ENCODE measurements at regions not wholly inside any gene's neighbourhood (a gene's known extent, or its start where the extent isn't known, plus 50 kb on each side); places are given as distances from the start of the nearest gene placed in this dataset.

DNA sequence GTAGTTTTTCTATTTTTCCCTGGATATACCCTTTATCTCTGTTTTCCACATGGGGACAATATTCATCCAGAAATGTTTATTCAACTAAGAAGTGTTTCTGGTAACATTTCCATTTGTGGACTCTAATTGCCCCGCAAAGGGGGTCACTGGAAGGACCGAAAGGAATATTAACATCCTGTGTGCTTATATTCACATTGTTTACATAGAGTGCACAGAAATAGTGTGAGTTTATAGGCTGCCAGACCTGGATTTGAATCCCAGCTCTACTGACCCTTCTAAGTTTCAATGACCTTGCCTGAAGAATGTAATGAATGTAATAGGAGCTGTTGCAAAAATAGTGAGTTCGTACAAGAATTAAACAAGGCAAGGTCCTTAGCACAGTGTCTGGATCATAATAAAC is 152.9 kb upstream of the NCKAP5 start:
- no peak for DNase-seq

DNA sequence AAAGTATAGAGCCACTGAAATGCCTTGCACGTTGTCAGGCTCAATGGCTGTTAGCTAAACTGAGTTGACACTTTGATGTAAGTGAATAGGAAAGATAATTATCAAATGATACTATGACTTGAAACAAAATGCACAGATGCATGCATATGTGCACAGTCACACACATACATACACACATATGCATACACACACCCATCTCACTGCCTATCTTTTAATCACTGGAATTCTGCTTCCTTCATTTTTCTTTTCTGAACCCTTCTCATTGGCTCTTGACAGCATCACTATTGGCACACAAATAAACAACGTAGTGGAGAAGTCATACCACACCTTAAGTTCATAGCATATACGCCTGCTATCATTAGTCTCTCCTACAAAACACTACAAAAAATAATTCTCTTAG is 154.9 kb upstream of the NCKAP5 start:
- DNase-seq: no peak

DNA sequence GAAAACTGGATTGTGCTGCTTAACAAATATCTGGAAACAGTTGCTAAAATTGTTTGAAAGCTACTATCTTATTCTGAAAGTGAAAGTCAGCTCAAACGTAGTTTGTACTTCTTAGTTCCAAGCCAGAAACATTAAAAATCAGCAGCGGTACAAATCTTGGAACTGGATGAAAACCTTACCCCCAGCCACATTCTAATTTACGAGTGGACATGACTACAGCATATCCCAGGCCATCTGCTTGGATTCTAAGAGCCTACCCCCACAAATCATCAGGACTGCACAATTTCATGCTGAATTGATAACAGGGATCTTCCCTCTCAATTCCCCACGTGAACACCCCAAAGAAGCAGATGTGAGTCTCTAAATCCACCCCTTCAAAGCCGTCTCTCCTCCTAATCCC is 158.7 kb upstream of the NCKAP5 start:
- DNase-seq: peak; percentile 24

DNA sequence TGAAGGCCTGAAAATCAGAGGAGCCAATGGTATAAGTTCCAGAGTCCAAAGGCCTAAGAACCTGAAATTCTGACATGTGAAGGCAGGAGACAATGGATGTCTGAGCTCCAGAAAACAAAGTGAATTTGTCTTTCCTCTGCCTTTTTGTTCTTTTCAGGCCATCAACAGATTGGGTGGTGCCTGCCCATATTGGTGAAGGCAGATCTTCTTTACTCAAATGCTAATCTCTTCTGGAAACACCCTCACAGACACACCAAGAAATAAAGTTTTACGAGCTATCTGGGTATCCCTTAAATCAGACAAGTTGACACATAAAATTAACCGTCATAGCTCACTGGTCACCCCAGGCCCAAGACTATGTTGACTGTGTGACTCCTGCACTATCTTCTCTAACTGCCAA is 163.8 kb upstream of the NCKAP5 start:
- DNase-seq: no peak

GRCh38 chr2:133732982-133733900 is 165.0 kb upstream of the NCKAP5 start:
- DNase-seq: peak; percentile 68

DNA sequence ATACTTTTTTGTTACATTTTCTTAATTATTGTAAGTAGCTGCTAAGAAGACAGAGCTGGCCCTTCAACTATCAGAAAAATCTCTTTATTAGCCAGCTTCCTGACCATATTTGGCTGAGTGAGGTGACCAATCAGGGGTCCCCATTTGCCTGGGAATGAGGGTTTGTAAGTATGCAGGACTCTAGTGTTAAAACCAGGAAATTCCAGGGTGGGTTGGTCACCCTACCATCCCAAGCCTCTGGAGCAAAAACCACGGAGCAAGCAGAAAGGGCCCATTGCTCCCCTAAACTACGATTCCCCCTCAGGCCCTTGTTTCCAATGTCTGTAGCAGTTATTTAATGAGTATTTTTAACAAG is 165.6 kb upstream of the NCKAP5 start:
- DNase-seq: peak; percentile 96

DNA sequence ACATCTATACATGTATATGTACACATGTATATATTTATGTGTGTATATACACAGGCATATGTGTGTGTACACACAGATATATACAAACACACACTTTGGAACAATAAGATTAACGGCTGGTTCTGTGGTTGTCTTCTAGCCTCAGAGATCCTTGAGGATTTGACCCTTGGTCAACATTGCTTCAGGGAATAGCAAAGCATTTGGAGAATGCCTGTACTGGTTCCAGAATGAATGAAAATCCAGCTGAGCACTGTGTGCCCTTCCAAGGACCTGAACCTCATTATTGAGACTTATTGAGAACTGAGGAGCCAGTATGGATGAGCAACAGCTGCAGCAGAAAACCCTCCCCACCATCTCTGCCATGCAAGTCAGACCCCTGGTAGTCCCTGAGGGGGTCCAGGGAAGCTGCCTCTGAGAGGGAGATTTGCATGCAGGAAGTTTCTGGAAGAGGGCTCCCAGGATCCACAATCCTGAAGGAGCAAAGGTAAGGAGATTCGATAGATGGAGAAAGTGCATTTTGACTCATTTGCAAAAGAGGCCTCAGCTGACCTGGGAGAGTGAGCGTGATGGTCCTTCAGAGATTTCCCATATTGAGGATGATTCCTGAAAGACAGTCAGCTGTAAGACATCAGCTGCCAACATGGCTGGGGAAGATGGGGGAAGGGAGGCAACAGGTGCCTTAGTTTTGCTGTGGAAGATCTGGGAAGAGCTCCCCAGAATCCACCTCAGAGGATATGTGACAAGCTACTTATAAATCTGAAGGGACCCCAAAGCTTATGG is 166.6 kb upstream of the NCKAP5 start:
- peak; percentile 57 for DNase-seq

GRCh38 chr2:133736674-133737073 is 168.4 kb upstream of the NCKAP5 start:
- DNase-seq: no peak

- peak; percentile 49 for DNase-seq
Measured at GRCh38 chr2:133737242-133737993, 169.2 kb upstream of the NCKAP5 start.

DNA sequence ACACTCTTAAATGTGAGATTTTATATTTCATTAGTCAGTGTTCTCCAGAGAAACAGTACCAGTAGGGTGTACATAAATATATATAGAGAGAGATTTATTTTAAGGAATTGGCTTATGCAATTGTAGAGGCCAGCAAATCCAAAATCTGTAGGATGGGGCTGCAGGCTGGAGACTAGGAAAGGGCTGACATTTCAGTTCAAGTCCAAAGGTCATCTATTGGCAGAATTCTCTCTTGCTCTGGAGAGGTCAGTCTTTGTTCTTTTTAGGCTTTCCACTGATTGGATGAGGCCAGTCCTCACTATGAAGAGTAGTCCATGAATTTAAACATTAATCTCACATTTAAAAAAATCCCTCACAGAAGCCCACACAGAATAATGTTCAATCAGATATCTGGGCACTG is 170.8 kb upstream of the NCKAP5 start:
- DNase-seq: no peak

- DNase-seq: no peak
Measured at GRCh38 chr2:133740500-133740899, 172.2 kb upstream of the NCKAP5 start.

DNA sequence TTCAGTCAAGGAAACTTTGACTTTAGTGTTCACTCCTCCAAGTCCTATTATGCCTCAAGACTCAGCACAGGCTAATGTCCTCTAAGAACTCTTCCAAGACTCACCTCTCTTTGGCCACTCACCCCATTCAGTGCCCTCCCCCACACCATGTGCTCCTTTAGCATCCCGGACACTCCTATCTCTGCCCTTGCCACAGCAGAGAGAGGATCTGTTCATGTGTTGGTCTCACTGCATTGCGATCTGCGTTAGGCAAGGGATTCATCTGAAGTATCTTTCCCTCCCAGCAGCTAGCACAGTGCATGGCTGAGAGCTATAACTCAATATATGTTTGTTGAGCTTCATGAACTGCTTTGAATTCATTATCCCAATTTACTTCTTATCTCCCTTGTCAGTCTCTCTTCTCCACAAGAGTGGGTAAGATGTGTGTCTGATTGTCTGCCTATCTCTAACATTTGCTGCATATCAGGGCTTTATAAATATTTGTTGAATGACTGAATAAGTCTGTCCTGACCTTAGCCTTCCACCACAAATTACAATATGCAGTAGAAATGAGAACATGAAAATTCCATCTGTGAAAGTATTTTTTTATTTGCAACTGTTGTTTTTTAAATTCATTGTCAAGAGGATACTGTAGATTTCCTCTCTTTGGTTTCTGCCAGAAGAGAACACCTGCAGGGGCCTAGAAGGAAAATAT is 179.9 kb upstream of the NCKAP5 start:
- DNase-seq: peak; percentile 38

DNA sequence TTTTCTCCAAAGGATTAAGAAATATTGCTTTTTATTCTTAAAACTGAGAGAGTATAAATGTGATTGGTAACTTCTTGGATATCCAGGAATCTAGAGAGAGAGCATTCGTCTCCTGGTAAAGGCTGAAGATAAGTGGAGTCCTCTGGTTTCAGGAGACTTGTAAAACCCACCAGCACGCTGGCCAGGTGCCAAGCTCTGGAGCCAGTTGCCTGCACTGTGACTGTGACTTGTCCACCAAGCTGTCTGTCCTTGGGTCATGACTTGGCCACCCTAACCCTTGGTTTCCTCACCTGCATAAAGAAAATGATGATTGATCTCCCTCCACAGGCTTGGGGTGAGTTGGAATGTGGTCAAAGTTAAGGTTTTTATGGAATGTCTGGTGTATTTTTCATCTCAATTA is 185.4 kb upstream of the NCKAP5 start:
- DNase-seq: no peak

DNA sequence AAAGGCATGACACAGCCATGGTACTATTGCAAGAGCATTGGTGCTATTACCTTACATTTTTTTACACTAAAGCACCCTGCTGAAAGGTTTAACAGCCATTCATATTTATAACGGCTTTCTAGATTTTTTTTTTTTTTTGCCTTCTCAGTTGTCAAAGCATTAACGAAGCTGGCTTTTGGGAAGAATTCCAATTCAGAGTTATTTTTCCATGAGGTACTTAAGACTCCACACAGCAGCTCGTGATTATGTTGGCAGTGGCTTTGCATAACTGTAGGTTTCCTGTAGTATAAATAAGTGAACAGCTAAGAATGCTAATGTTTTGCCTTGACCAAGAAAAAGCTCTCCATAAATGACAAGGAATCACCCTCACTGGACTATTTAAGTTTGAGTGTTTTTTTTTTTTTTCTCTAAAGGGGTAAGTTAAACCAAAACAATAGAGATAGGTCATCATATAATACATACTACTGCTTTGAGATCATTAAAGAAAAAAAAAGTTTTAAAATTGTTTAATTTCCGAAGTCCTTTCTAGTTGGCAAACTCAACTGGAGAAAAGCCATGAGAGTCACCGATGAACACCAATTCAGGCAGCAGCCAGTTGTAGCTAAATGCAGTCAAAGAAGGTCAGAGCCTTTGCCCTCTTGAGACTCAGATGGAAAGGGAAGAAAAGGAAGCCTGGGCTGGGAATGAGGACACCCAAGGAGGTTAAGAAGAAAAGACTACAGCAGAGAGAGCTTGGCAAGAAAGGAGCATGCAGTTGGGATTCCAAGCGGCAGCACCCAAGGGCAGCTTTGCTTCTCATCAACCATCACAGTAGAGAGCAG is 187.4 kb upstream of the NCKAP5 start:
- DNase-seq: peak; percentile 97

GRCh38 chr2:133756833-133757232 is 188.6 kb upstream of the NCKAP5 start:
- no peak for DNase-seq

DNA sequence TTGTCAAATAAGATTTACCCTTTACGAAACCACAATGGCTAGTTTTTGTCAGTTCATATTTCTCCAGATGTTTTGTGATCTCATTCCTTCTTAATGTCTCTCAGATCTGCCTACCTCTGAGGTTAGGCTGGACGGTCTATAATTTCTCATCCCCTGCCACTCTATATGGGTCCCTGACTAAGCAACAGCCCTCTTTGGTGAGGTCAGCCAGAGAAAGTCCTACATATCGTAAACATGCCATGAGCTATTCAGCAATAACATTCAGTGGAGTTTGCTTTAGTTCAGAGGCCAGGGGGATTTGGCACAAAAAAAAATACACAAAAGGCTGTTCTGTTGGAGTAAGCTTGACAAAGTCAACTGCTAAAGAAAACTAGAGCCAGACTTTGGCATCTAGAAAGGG is 192.1 kb upstream of the NCKAP5 start:
- DNase-seq: peak; percentile 94

DNA sequence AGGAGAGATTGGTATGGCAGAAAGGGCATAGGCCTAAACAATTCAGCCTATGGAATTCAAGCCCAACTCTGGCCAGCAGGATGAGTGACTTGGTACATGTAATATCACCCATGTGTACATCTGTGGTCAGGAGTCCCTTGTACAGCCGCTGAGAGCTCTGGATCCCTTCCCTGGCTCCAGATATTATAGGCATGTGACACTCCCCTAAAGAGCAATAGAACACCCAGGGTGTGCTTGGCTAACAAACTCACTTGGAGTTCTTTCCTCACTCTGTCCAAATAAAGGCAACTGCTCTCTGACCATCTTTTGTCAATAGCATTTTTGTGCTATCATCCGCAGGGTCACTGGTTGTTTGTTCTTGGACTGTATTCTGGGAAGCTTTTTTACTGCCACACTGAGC is 197.4 kb upstream of the NCKAP5 start:
- DNase-seq: peak; percentile 64

GRCh38 chr2:133766164-133766832 is 198.0 kb upstream of the NCKAP5 start:
- DNase-seq: peak; percentile 39

DNA sequence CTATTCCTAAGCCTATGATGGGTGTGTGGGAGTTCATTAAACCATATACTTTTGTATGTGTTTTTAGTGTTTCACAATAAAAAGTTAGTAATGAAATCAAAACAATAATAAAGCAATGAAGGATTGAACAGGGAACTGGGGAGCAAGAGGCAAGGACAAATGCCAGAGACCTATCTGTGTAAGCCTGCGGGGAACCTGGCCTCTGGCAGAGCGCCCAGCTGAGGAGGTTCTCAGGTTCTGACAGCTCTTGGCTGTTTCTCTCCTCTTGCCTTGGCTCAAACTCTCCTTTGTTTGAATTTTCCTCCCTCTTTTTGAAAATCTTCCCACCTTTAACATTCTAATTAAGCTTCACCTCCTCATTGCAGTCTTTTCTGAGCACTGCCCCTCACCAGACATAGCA is 200.0 kb upstream of the NCKAP5 start:
- no peak for DNase-seq

GRCh38 chr2:133768658-133769435 is 200.6 kb upstream of the NCKAP5 start:
- DNase-seq: no peak

Measured in fibroblast of skin of abdomen (primary cell).